Muscle of leg (tissue), 3 donors: ENCODE measurements at regions not wholly inside any gene's neighbourhood (a gene's known extent, or its start where the extent isn't known, plus 50 kb on each side); places are given as distances from the start of the nearest gene placed in this dataset.

ENCODE experiments used
- DNase-seq: peaks from one replicate; pipeline ENCODE4 v3.0.0; 2013
- H3K27ac ChIP-seq: one replicate; pipeline ENCODE4 v1.5.1; 2013; ENCODE audit warnings: mild to moderate bottlenecking, low read length, control low read depth
- H3K27me3 ChIP-seq: one replicate; pipeline ENCODE4 v1.6.1; 2013; ENCODE audit warnings: low read length; ENCODE audit not compliant: control insufficient read depth, insufficient read depth
- H3K36me3 ChIP-seq: one replicate; pipeline ENCODE4 v1.6.1; 2013; ENCODE audit warnings: low read length; ENCODE audit not compliant: control insufficient read depth, insufficient read depth
- H3K4me1 ChIP-seq: one replicate; pipeline ENCODE4 v1.6.1; 2013; ENCODE audit warnings: low read length; ENCODE audit not compliant: control insufficient read depth, insufficient read depth
- H3K4me3 ChIP-seq: one replicate; pipeline ENCODE4 v1.5.1; 2013; ENCODE audit warnings: low read length, control low read depth
- H3K9me3 ChIP-seq: replicated peaks from 2 replicates; pipeline ENCODE4 v1.6.1; 2013; ENCODE audit warnings: low read depth, low read length; ENCODE audit not compliant: control insufficient read depth
- WGBS: methylation state at CpG from one replicate; pipeline ENCODE4 v1.1.5; 2013; ENCODE audit warnings: missing lambda C conversion rate; ENCODE audit not compliant: insufficient coverage; 5-methylcytosine and 5-hydroxymethylcytosine counted together

DNA sequence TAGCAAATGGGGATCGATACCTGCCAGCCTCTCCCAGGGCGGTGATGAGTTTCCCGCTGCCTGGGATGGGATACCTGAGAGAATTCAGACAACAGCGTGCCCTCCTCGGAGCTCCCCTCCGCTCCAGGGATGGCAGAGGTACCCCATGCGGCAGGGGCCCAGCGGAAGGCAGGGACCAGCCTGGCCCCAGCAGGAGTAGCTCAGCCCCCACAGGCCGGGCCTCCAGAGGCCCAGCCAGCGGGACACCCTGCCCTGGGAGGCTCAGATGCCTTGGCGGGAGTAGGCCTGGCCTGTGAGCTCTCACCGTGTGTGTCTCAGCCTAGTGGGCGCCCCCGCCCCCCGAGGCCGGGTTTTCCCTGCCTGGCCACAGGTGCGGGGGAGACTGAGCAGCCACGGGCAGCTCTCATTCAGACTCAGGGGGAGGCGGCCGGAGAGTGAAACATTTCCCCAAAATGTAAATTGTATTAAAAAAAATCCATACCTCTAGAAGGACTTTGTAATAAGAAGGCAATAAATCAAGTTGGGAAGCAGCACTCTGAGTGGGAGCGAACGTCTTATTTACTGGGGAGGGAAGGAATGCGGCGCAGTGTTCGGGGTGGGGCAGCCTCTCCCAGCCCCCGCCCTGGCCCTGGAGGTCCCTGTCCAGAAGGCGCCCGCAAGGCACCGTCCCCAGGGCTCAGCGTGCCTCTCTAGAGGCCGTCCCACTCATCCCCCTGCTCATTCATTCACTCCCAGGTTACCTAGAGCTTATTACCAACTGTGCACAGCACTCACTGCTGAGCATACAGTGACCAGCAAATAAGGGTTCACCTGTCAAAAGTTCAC is 888.0 kb downstream of the BRD1 start:
- no peak overlapping the region for H3K27ac ChIP-seq
- H3K9me3 ChIP-seq: peaks cover 4% of the 10 kb centered on the region
- 73% methylated on average over 20 of the region's 31 CpGs for WGBS
- H3K4me3 ChIP-seq: no peak overlapping the region
- peaks cover 19% of the 10 kb centered on the region for H3K4me1 ChIP-seq
- H3K27me3 ChIP-seq: peaks cover 7% of the 10 kb centered on the region
- no peaks in the 10 kb centered on the region for H3K36me3 ChIP-seq
- no peak for DNase-seq

DNA sequence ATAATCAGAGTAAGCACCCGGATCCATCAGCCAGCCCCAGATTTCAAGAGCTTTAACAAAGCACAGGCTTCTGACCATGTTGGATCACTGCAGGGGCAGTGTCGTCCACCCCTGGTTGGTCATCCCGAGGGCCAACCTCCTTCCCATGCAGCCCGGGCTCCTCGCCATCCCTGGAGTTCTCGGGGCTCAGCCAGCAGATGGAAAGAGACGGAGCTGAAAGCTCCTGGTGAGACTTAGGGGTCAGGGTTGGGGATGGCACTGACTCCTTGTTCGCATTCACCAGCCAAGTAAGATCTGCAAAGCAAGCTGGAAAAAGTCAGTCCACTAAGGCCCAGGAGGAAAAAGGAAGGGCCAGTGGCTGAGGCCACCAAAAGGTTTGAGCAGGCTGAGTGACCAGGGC is 888.9 kb downstream of the BRD1 start:
- Histone ChIP-seq H3K36me3 (no peaks in the 10 kb centered on the region), H3K27ac (no peak overlapping the region), H3K27me3 (peaks cover 7% of the 10 kb centered on the region), H3K4me3 (no peak overlapping the region), H3K9me3 (peaks cover 7% of the 10 kb centered on the region), H3K4me1 (peaks cover 11% of the 10 kb centered on the region)
- 58% methylated on average over 8 of the region's 8 CpGs for WGBS
- no peak for DNase-seq

DNA sequence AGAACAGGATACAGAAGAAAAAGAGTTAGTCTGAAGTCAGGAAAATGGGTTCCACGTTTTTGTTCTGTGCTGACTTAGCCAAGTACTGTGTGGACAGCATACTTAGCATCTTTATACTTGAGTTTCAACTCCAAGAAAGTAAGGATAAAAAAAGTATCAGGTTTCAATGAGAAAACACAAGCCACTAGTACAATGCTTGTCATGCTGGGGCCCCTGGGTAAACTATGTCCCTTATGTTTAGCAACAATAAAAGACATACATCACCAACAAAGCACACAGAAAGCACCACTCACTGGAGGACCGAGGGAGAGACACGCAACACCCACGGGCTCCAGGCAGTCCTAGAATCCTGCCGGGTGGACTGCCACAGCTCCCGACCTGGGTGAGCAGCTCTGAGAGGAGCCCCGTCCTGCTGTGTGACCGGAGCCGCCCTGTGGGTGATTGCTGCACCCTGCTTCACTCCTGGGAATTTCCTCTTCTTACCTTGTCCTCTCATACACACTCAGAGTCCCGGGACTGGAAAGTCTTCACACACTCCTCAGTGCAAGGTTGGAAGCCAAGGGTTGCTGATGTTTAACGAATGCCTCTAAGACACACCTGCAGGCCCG is 890.5 kb downstream of the BRD1 start:
- no peak overlapping the region for H3K27ac ChIP-seq
- DNase-seq: no peak

DNA sequence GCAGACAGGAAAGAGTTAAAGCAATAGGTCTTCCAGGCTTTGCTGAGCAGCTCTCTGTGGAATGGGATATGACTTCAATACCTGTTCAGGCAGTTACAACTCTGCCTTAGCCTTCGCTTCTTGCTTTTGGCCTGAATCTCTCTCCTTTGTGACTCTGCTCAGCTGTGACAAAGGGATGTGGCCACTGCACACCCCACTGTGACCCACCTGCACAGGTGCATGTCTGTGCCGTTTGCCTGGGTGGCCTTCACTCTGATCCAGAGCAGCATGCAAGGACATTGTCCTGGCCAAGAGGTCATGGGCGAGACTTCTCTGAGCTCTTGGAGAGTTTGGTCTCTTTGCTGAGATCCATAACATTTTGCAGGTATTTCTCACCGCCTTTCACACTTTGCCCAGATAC is 891.3 kb downstream of the BRD1 start:
- H3K27ac ChIP-seq: no peak overlapping the region
- no peak overlapping the region for H3K4me3 ChIP-seq
- DNase-seq: no peak
- H3K36me3 ChIP-seq: no peaks in the 10 kb centered on the region
- H3K4me1 ChIP-seq: peaks cover 3% of the 10 kb centered on the region
- peaks cover 7% of the 10 kb centered on the region for H3K27me3 ChIP-seq
- H3K9me3 ChIP-seq: peaks cover 7% of the 10 kb centered on the region
- 83% methylated on average over 3 of the region's 4 CpGs for WGBS

More for the DNA sequence above, 890.5 kb downstream of the BRD1 start:
- peaks cover 7% of the 10 kb centered on the region for H3K27me3 ChIP-seq
- H3K4me1 ChIP-seq: peaks cover 8% of the 10 kb centered on the region
- no peak overlapping the region for H3K4me3 ChIP-seq
- 70% methylated on average over 8 of the region's 12 CpGs for WGBS
- H3K36me3 ChIP-seq: no peaks in the 10 kb centered on the region
- H3K9me3 ChIP-seq: peaks cover 7% of the 10 kb centered on the region

DNA sequence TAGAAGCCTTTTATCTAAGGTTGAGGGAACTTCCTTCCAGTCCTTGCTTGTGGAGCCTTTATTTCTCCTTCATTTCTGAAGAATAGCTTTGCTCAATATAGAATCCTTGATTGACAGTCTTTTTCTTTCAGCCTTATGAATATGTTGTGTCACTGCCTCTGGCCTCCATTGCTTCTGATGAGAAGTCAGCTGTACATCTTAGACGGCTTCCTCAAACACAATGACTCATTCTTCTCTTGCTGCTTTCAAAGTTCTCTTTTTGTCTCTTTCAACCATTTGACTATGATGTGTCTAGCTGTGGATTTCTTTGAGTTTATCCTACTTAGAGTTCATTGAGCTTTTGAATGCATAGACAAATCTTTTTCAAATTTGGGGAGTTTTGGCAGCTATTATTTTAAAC is 893.2 kb downstream of the BRD1 start:
- H3K36me3 ChIP-seq: no peaks in the 10 kb centered on the region
- no peak overlapping the region for H3K27ac ChIP-seq
- no peak overlapping the region for H3K4me3 ChIP-seq
- peaks cover 8% of the 10 kb centered on the region for H3K27me3 ChIP-seq
- DNase-seq: no peak
- no peaks in the 10 kb centered on the region for H3K4me1 ChIP-seq
- no CpG with 5 or more reads among the region's 1 CpG for WGBS
- H3K9me3 ChIP-seq: peaks cover 7% of the 10 kb centered on the region

DNA sequence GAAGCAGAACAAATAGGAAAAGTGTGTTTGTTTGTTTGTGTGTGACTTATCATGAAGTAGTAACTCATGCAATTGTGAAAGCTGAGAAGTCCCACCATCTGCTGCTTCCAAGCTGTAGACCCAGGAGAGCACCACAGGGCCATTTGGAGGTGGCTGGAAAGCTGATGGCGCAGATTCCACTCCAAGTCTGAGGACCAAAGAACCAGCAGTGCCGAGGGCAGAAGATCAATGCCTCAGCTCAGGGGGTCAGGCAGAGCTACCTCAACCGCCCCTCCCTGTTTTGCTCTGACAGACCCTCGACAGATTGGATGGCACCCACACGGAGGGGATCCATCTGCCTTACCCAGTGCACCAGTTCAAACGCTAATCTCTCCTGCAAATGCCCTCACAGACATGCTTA is 896.2 kb downstream of the BRD1 start:
- Histone ChIP-seq H3K36me3 (no peaks in the 10 kb centered on the region), H3K4me3 (no peak overlapping the region), H3K27me3 (peaks cover 11% of the 10 kb centered on the region), H3K27ac (no peak overlapping the region), H3K4me1 (peaks cover 3% of the 10 kb centered on the region), H3K9me3 (peaks cover 6% of the 10 kb centered on the region)
- 88% methylated on average over 3 of the region's 6 CpGs for WGBS
- no peak for DNase-seq

DNA sequence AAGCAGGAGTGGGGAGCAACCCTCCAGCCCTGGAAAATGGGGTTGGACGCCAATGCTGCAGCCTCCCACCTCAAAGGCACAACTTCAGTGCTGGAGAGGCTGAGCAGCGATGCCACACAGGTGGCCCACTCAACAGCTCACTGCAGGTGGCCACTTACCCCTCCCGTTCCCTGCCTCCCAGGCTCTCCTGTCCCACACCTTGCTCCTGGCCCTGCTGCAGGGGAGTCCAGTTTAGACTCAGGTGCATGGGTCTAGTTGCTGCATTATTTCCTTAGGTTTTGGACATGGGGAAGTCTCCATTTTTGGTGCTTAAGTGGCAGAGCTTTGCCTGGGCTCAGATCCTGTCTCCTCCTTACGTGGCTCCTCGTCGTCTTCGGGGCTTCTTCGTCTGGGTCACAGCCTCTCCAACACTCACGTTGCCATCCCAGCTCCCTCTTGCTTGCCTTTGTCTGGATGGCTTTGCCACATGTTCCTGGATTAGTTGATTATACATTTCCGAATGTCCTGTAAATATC is 898.3 kb downstream of the BRD1 start:
- Histone ChIP-seq H3K27me3 (peaks cover 9% of the 10 kb centered on the region), H3K4me3 (no peak overlapping the region), H3K36me3 (no peaks in the 10 kb centered on the region), H3K27ac (no peak overlapping the region), H3K4me1 (peaks cover 6% of the 10 kb centered on the region), H3K9me3 (peaks cover 2% of the 10 kb centered on the region)
- WGBS: 76% methylated on average over 9 of the region's 10 CpGs
- no peak for DNase-seq

DNA sequence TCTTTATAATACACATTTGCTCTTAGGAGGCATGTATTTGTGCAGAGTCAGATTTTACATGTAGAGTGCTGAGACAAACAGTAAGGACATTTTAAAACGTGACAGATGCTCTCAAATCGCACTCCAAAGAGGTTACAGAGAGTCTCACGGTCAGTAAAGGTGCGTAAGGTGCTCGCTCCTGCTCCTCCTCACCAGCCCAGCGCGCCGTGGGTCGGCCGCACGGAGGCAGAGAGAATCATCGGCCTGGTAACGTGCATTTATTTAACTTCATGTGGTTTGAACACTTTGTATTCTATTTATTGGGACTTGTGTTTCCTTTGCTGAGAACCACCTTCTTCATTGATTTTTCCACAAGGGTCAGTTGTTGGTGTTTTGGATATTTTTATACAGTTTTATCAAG is 900.1 kb downstream of the BRD1 start:
- Histone ChIP-seq H3K4me3 (no peak overlapping the region), H3K27ac (no peak overlapping the region), H3K36me3 (no peaks in the 10 kb centered on the region), H3K9me3 (no peaks in the 10 kb centered on the region), H3K27me3 (peaks cover 9% of the 10 kb centered on the region), H3K4me1 (peaks cover 16% of the 10 kb centered on the region)
- WGBS: 65% methylated on average over 4 of the region's 13 CpGs
- no peak for DNase-seq

DNA sequence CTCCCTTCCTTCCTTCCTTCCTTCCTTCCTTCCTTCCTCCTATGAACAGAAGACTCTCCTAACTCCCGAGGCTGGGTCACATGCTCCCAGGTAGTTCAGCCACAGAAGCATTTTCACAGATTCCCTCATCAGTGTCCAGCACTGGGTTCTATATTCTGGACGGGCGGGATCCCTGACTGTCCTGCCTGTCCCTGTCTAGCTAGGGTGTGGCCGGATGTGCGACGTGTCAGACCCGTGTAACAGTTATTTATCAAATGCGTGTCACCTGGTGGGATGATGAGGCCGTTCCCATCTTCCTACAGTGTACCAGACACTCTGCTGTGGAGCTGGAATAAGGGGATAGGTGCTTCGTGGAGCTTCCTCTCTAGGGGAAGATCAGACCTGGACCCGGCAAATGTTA is 901.0 kb downstream of the BRD1 start:
- Histone ChIP-seq H3K27me3 (peaks cover 9% of the 10 kb centered on the region), H3K4me3 (no peak overlapping the region), H3K36me3 (no peaks in the 10 kb centered on the region), H3K9me3 (no peaks in the 10 kb centered on the region), H3K4me1 (peaks cover 16% of the 10 kb centered on the region), H3K27ac (no peak overlapping the region)
- DNase-seq: no peak
- 0% methylated on average over 1 of the region's 11 CpGs for WGBS

DNA sequence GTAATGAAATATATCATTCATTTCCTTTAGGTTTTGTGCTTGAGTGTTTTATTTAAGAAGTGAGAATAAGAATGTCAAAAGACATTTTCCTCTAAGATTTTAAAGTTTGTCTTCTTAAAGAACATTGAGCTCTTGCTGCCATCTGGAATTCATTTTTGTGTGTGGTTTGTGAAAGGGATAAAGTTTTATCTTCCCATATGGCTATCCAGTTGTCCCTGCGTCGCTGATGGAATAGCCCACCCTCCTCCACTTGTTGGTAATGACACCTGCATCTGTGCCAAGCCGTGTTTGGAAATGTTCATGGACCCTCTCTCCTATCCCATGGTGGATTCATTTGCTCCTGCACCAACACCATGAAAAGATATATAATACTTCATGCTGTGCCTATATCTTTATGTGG is 901.5 kb downstream of the BRD1 start:
- H3K27me3 ChIP-seq: peaks cover 9% of the 10 kb centered on the region
- H3K9me3 ChIP-seq: no peaks in the 10 kb centered on the region
- no CpG with 5 or more reads among the region's 3 CpGs for WGBS
- peaks cover 16% of the 10 kb centered on the region for H3K4me1 ChIP-seq
- no peak overlapping the region for H3K27ac ChIP-seq
- no peak overlapping the region for H3K4me3 ChIP-seq
- DNase-seq: no peak
- H3K36me3 ChIP-seq: no peaks in the 10 kb centered on the region
